ENCODE measurements at regions not wholly inside any gene's neighbourhood (a gene's known extent, or its start where the extent isn't known, plus 50 kb on each side); places are given as distances from the start of the nearest gene placed in this dataset.

DNA sequence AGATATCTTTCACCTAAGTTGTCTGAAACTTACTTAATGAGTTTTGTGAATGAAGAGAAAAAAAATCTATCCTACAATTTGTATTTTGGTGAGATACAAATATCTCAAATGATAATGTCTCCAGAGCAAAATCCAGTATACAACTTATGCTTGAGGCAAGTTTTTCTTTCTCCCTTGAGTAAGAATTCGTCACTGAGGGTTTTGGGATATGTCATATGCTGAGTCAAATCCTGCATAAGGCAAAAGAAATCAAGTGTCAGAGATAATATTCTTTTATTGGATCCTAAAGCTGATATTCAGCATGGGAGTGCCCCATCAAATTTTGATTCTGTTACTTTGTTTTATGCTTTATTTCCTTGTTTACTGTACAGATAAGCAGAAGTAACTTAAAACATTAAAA, 1308.6 kb downstream of the ARAP2 start:
- Histone ChIP-seq H3K36me3 (no peaks in the 10 kb centered on the region), H3K27me3 (replicated peaks; ENCODE audit: insufficient read depth) (no peaks in the 10 kb centered on the region), H3K27ac (no peak overlapping the region), H3K9me3 (no peaks in the 10 kb centered on the region), H3K4me3 (no peak overlapping the region), H3K4me1 (replicated peaks) (no peaks in the 10 kb centered on the region)
- TF ChIP-seq POLR2AphosphoS5 (IDR thresholded peaks at IDR 0.05) (no peak), POLR2A (IDR thresholded peaks at IDR 0.05) (no peak)
- TF ChIP-seq, protein P1, sequence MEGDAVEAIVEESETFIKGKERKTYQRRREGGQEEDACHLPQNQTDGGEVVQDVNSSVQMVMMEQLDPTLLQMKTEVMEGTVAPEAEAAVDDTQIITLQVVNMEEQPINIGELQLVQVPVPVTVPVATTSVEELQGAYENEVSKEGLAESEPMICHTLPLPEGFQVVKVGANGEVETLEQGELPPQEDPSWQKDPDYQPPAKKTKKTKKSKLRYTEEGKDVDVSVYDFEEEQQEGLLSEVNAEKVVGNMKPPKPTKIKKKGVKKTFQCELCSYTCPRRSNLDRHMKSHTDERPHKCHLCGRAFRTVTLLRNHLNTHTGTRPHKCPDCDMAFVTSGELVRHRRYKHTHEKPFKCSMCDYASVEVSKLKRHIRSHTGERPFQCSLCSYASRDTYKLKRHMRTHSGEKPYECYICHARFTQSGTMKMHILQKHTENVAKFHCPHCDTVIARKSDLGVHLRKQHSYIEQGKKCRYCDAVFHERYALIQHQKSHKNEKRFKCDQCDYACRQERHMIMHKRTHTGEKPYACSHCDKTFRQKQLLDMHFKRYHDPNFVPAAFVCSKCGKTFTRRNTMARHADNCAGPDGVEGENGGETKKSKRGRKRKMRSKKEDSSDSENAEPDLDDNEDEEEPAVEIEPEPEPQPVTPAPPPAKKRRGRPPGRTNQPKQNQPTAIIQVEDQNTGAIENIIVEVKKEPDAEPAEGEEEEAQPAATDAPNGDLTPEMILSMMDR (IDR thresholded peaks at IDR 0.05) = no peak
- DNase-seq (ENCODE audit: low spot score) = no peak
- intact Hi-C loops (cut with DNase I) = no loop called here
- 49% methylated on average over 1 of the region's 1 CpG for WGBS

DNA sequence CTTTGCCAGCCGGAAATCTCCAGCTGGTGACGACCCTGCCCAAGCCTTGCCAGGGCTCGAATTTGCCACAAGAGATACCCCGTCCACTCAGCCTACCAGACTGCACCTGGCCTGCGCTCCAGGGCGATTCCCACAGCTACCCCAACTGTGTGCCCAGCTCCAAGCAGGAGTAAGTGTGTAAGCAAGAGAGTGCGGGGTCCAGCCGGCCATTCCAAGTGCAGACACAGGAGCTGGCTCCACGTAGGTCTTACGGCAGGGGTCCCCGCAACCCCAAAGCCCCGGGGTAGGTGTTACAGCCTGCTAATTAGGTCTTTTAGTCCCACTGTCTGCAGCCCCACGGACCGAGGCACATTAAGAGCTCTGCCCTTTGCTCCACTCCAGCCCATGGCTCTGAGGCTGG, 1305.2 kb downstream of the ARAP2 start:
- Histone ChIP-seq H3K27ac (no peak overlapping the region), H3K36me3 (no peaks in the 10 kb centered on the region), H3K27me3 (replicated peaks; ENCODE audit: insufficient read depth) (no peaks in the 10 kb centered on the region), H3K4me1 (replicated peaks) (no peaks in the 10 kb centered on the region), H3K4me3 (no peak overlapping the region), H3K9me3 (no peaks in the 10 kb centered on the region)
- no peak for DNase-seq (ENCODE audit: low spot score)
- TF ChIP-seq POLR2A (IDR thresholded peaks at IDR 0.05) (no peak), POLR2AphosphoS5 (IDR thresholded peaks at IDR 0.05) (no peak)
- TF ChIP-seq, protein P1 (IDR thresholded peaks at IDR 0.05) = no peak
- intact Hi-C loops (cut with DNase I) = no loop called here
- WGBS = 95% methylated on average over 14 of the region's 14 CpGs

DNA sequence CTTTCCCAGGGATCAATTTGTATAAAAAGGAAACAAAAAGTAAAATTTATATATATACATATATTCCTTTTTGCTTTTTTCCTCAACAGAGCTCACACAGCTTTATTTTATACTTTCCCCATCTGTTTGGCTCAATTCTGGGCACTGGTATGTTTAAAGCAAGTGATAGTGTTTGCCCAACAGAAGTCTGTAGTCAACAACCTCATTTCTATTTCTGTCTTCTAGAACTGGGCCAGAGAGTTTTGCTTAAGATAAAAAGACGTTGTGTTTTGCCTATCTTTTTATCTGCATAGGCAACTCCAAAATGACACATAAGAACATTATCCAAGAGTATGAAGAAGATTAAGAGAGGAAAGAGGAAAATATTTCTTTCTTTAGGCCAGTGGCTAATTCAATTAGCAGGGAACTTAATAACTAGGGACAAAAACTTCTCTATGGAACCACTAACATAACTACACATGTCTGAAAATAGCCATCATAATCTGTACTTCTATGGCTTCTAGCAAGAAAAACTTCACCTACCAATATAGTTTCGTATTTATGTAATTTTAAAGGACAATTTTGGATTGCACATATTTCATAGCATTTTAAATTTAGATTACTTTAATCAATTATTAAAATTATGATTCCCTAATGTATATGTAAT, 1300.5 kb downstream of the ARAP2 start:
- intact Hi-C loops (cut with DNase I) = no loop called here
- Histone ChIP-seq H3K9me3 (no peaks in the 10 kb centered on the region), H3K27ac (no peak overlapping the region), H3K4me3 (no peak overlapping the region), H3K4me1 (replicated peaks) (no peaks in the 10 kb centered on the region), H3K36me3 (no peaks in the 10 kb centered on the region), H3K27me3 (replicated peaks; ENCODE audit: insufficient read depth) (no peaks in the 10 kb centered on the region)
- DNase-seq (ENCODE audit: low spot score) = no peak
- TF ChIP-seq POLR2AphosphoS5 (IDR thresholded peaks at IDR 0.05) (no peak), POLR2A (IDR thresholded peaks at IDR 0.05) (no peak)
- TF ChIP-seq, protein P1 (IDR thresholded peaks at IDR 0.05) = no peak
- 53% methylated on average over 2 of the region's 2 CpGs for WGBS

DNA sequence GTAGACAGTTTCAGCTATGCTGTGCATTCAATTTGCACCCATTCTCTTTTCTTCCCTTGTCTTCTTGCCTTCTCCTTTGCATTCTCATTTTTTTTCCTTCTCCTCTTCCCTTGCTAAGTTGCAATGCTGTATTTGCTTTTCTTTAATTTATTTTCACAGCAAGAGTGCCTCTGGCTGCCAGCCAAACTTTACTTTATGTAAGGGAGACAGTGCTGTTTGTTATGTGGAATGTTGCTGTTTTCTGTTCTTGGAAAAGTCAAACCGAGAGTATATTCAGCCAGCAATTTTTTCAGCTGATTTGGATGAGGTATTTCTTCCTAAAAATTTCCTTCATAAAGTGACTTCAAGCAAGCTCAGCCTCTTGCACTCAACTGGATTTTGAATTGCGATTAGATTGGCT, 1293.4 kb downstream of the ARAP2 start:
- no peaks in the 10 kb centered on the region for H3K27me3 ChIP-seq (replicated peaks; ENCODE audit: insufficient read depth)
- H3K36me3 ChIP-seq = no peaks in the 10 kb centered on the region
- H3K4me3 ChIP-seq = no peak overlapping the region
- no peaks in the 10 kb centered on the region for H3K4me1 ChIP-seq (replicated peaks)
- H3K9me3 ChIP-seq = no peaks in the 10 kb centered on the region
- TF ChIP-seq, protein P1 (IDR thresholded peaks at IDR 0.05) = no peak
- TF ChIP-seq POLR2A (IDR thresholded peaks at IDR 0.05) (no peak), POLR2AphosphoS5 (IDR thresholded peaks at IDR 0.05) (no peak)
- DNase-seq (ENCODE audit: low spot score) = no peak
- intact Hi-C loops (cut with DNase I) = no loop called here
- no peak overlapping the region for H3K27ac ChIP-seq
- 56% methylated on average over 2 of the region's 2 CpGs for WGBS

DNA sequence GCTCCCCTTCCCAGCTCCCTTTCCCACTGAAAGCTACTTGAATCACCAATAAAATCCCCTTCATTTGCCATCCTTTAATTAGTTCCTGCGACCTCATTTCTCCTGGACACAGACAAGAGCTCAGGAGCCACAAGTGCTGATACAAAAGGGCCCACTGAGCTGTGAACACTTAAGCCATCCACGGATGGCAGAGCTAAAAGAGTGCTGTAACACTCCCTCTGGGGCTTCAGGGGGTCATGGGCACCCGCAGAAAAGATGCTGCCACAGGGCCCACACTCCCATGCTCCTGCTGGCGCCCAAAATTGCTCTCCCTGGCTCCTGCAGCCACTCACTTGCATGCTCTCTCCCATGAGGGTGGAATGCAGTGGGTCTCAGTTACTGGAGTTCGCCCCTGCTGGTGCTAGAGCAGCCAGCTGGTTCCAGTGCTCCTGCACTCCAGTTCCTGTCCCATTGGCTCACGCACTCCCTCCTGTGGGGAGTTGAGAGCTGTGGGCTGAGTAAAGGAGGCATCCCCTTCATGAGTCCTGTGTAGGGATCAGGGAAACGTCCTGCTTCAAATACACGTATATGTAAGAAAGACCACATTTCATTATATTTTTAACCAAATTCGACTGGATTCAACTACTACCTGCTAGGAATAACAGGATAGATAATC, 1291.0 kb downstream of the ARAP2 start:
- no peaks in the 10 kb centered on the region for H3K9me3 ChIP-seq
- 87% methylated on average over 9 of the region's 9 CpGs for WGBS
- intact Hi-C loops (cut with DNase I) = no loop called here
- TF ChIP-seq, protein P1 (IDR thresholded peaks at IDR 0.05) = no peak
- no peak for TF ChIP-seq POLR2AphosphoS5 (IDR thresholded peaks at IDR 0.05)
- TF ChIP-seq POLR2A (IDR thresholded peaks at IDR 0.05) = no peak
- no peak for DNase-seq (ENCODE audit: low spot score)
- H3K27me3 ChIP-seq (replicated peaks; ENCODE audit: insufficient read depth) = no peaks in the 10 kb centered on the region
- H3K27ac ChIP-seq = no peak overlapping the region
- no peaks in the 10 kb centered on the region for H3K4me1 ChIP-seq (replicated peaks)
- H3K4me3 ChIP-seq = no peak overlapping the region
- no peaks in the 10 kb centered on the region for H3K36me3 ChIP-seq
